SK-N-SH (cell line): ENCODE measurements at regions not wholly inside any gene's neighbourhood (a gene's known extent, or its start where the extent isn't known, plus 50 kb on each side); places are given as distances from the start of the nearest gene placed in this dataset.

Source experiments
- CTCF ChIA-PET: fragments of 300-600, 350-600 bp; formaldehyde crosslinking; extraction: SDS; loops from one replicate; lab custom pipeline; 2021; lab: Yijun Ruan, JAX
- POLR2A ChIA-PET: fragments of 350-600 bp; sonication (Branson Sonifier 250); formaldehyde crosslinking; extraction: SDS; loops from one replicate; lab custom pipeline; 2020; ENCODE audit warnings: antibody characterized with exemption, inconsistent platforms; lab: Yijun Ruan, JAX
- DNase-seq: peaks from one replicate; pipeline ENCODE4 v3.0.0; 2012
- H2AFZ ChIP-seq: fragments of 200-600 bp; sonication (generic); 2 replicates; pipeline ENCODE4 v1.8.1; 2016; ENCODE audit warnings: antibody characterized with exemption, mild to moderate bottlenecking, low read depth
- H3F3A ChIP-seq: fragments of 200-600 bp; sonication (generic); replicated peaks from 2 replicates; pipeline ENCODE3; 2016; ENCODE audit warnings: antibody characterized with exemption, mild to moderate bottlenecking; ENCODE audit not compliant: insufficient read depth
- H3K27ac ChIP-seq, 2 experiments: fragments of 200-500 bp in 1 of 2; fragments of 200-600 bp in 1 of 2; sonication (Bioruptor generic) in 1 of 2; sonication (generic), shearing (Covaris generic) in 1 of 2; 2 replicates each; pipeline versions ENCODE4 v1.5.1 to v1.6.1; 2014 to 2016; ENCODE audit warnings: low read depth in 2 of 2, inconsistent platforms in 1 of 2, low read length in 1 of 2, mild to moderate bottlenecking in 1 of 2, mixed read lengths in 1 of 2
- H3K27me3 ChIP-seq: fragments of 200-600 bp; sonication (generic), shearing (Covaris generic); 2 replicates; pipeline ENCODE4 v1.6.1; 2016; ENCODE audit warnings: mixed run types; ENCODE audit not compliant: insufficient read depth
- H3K36me3 ChIP-seq, 2 experiments: fragments of 200-500 bp in 1 of 2; fragments of 200-600 bp in 1 of 2; sonication (Bioruptor generic) in 1 of 2; sonication (generic) in 1 of 2; replicated peaks in 1 of 2; 2 replicates each; pipeline versions ENCODE3 to v1.5.1; 2014 to 2016; ENCODE audit warnings: low read length in 1 of 2, mild to moderate bottlenecking in 1 of 2; ENCODE audit not compliant: insufficient read depth in 2 of 2, control insufficient read depth in 1 of 2
- H3K4me1 ChIP-seq, 2 experiments: fragments of 200-500 bp in 1 of 2; fragments of 200-600 bp in 1 of 2; sonication (Bioruptor generic) in 1 of 2; sonication (generic), shearing (Covaris generic) in 1 of 2; 2 replicates each; pipeline versions ENCODE4 v1.5.1 to v1.6.1; 2014 to 2016; ENCODE audit warnings: low read depth in 1 of 2, low read length in 1 of 2, mixed run types in 1 of 2; ENCODE audit not compliant: insufficient read depth in 2 of 2, control insufficient read depth in 1 of 2
- H3K4me2 ChIP-seq: fragments of 200-600 bp; sonication (generic), shearing (Covaris generic); 2 replicates; pipeline ENCODE4 v1.6.1; 2017; ENCODE audit warnings: mixed run types
- H3K4me3 ChIP-seq, 2 experiments: fragments of 200-500 bp in 1 of 2; fragments of 200-600 bp in 1 of 2; sonication (Bioruptor generic) in 1 of 2; sonication (generic), shearing (Covaris generic) in 1 of 2; 2 replicates each; pipeline versions ENCODE4 v1.5.1 to v1.8.1; 2014 to 2016; ENCODE audit warnings: low read depth in 2 of 2, inconsistent platforms in 1 of 2, low read length in 1 of 2, mild to moderate bottlenecking in 1 of 2, mixed read lengths in 1 of 2, moderate library complexity in 1 of 2
- H3K79me2 ChIP-seq: fragments of 200-600 bp; sonication (generic); 2 replicates; pipeline ENCODE4 v1.8.1; 2017; ENCODE audit warnings: mild to moderate bottlenecking; ENCODE audit not compliant: insufficient read depth
- H3K9ac ChIP-seq: fragments of 200-600 bp; sonication (generic); 2 replicates; pipeline ENCODE4 v1.6.1; 2017; ENCODE audit warnings: mixed run types
- H3K9me2 ChIP-seq: fragments of 200-600 bp; sonication (generic); 2 replicates; pipeline ENCODE4 v1.6.1; 2017; ENCODE audit warnings: mixed run types
- H3K9me3 ChIP-seq: fragments of 200-600 bp; sonication (generic); 2 replicates; pipeline ENCODE4 v1.6.1; 2017; ENCODE audit warnings: mixed run types, mild to moderate bottlenecking, moderate library complexity
- H4K20me1 ChIP-seq: fragments of 200-600 bp; sonication (generic); 2 replicates; pipeline ENCODE4 v1.6.1; 2017; ENCODE audit warnings: mild to moderate bottlenecking, mixed run types; ENCODE audit not compliant: insufficient read depth
- ELF1 ChIP-seq: IDR thresholded peaks from 2 replicates; pipeline ENCODE4 v1.4.0; 2012
- EZH2phosphoT487 ChIP-seq: fragments of 200-600 bp; sonication (generic); IDR thresholded peaks from 2 replicates; pipeline ENCODE4 v1.6.1; 2017; ENCODE audit warnings: low read depth, mixed run types, mild to moderate bottlenecking, antibody characterized with exemption, moderate library complexity, borderline replicate concordance
- FOXM1 ChIP-seq: IDR thresholded peaks from 2 replicates; pipeline ENCODE4 v1.4.0; 2012; ENCODE audit warnings: low read depth, mild to moderate bottlenecking
- GABPA ChIP-seq: IDR thresholded peaks from 2 replicates; pipeline ENCODE4 v1.4.0; 2012; ENCODE audit warnings: low read depth, mild to moderate bottlenecking
- JUND ChIP-seq: IDR thresholded peaks from 2 replicates; pipeline ENCODE4 v1.4.0; 2012
- MEF2A ChIP-seq: IDR thresholded peaks from 2 replicates; pipeline ENCODE4 v1.4.0; 2012; ENCODE audit warnings: low read depth, borderline replicate concordance
- MXI1 ChIP-seq: IDR thresholded peaks from 2 replicates; pipeline ENCODE4 v1.6.1; 2012; ENCODE audit warnings: mild to moderate bottlenecking, low read depth, low read length, improper control_type of control experiment
- NFIC ChIP-seq: IDR thresholded peaks from 2 replicates; pipeline ENCODE4 v1.4.0; 2012; ENCODE audit warnings: borderline replicate concordance
- NRF1 ChIP-seq: IDR thresholded peaks from 2 replicates; pipeline ENCODE4 v1.6.1; 2012; ENCODE audit warnings: low read depth, mild to moderate bottlenecking, low read length
- POLR2AphosphoS5 ChIP-seq: IDR thresholded peaks from 2 replicates; pipeline ENCODE4 v1.6.1; 2012; ENCODE audit warnings: low read depth, low read length
- RAD21 ChIP-seq: IDR thresholded peaks from 2 replicates; pipeline ENCODE4 v1.6.1; 2012; ENCODE audit warnings: mild to moderate bottlenecking, low read length
- RCOR1 ChIP-seq: fragments of 150-350 bp; IDR thresholded peaks from 2 replicates; pipeline ENCODE4 v1.6.1; 2017; ENCODE audit warnings: antibody characterized with exemption, low read length
- RFX5 ChIP-seq: IDR thresholded peaks from 2 replicates; pipeline ENCODE4 v1.6.1; 2012; ENCODE audit warnings: mild to moderate bottlenecking, improper control_type of control experiment, low read length
- SMC3 ChIP-seq: IDR thresholded peaks from 2 replicates; pipeline ENCODE4 v1.6.1; 2012; ENCODE audit warnings: low read depth, low read length, improper control_type of control experiment
- TAF1 ChIP-seq: IDR thresholded peaks from 2 replicates; pipeline ENCODE4 v1.6.1; 2012; ENCODE audit warnings: low read depth, mild to moderate bottlenecking, low read length, moderate library complexity, borderline replicate concordance
- TCF12 ChIP-seq: IDR thresholded peaks from 2 replicates; pipeline ENCODE4 v1.4.0; 2012
- TEAD4 ChIP-seq: IDR thresholded peaks from 2 replicates; pipeline ENCODE4 v1.4.0; 2012; ENCODE audit warnings: mild to moderate bottlenecking, borderline replicate concordance; ENCODE audit not compliant: insufficient read depth
- WGBS: methylation state at CpG from one replicate; pipeline ENCODE4 v1.1.6; 2017; ENCODE audit warnings: low lambda C conversion rate; 5-methylcytosine and 5-hydroxymethylcytosine counted together
- TF ChIP-seq, protein P1 (sequence below): IDR thresholded peaks from 2 replicates; pipeline ENCODE4 v1.4.0; 2012; ENCODE audit warnings: low read depth, borderline replicate concordance
- TF ChIP-seq, protein P2 (sequence below): fragments of 150-350 bp; IDR thresholded peaks from 2 replicates; pipeline ENCODE4 v1.6.1; 2017; ENCODE audit warnings: antibody characterized with exemption, low read length, low read depth, borderline replicate concordance
- TF ChIP-seq, protein P3 (sequence below): fragments of 200-600 bp; sonication (generic); IDR thresholded peaks from 2 replicates; pipeline ENCODE4 v1.6.1; 2017; ENCODE audit warnings: antibody characterized with exemption, mild to moderate bottlenecking, moderate library complexity
- TF ChIP-seq, protein P4 (sequence below): IDR thresholded peaks from 2 replicates; pipeline ENCODE4 v1.4.0; 2012; ENCODE audit warnings: low read depth, borderline replicate concordance
- TF ChIP-seq, protein P5 (sequence below): IDR thresholded peaks from 2 replicates; pipeline ENCODE4 v1.4.0; 2012; ENCODE audit warnings: low read depth
- TF ChIP-seq, protein P6 (sequence below): IDR thresholded peaks from 2 replicates; pipeline ENCODE4; 2012

DNA sequence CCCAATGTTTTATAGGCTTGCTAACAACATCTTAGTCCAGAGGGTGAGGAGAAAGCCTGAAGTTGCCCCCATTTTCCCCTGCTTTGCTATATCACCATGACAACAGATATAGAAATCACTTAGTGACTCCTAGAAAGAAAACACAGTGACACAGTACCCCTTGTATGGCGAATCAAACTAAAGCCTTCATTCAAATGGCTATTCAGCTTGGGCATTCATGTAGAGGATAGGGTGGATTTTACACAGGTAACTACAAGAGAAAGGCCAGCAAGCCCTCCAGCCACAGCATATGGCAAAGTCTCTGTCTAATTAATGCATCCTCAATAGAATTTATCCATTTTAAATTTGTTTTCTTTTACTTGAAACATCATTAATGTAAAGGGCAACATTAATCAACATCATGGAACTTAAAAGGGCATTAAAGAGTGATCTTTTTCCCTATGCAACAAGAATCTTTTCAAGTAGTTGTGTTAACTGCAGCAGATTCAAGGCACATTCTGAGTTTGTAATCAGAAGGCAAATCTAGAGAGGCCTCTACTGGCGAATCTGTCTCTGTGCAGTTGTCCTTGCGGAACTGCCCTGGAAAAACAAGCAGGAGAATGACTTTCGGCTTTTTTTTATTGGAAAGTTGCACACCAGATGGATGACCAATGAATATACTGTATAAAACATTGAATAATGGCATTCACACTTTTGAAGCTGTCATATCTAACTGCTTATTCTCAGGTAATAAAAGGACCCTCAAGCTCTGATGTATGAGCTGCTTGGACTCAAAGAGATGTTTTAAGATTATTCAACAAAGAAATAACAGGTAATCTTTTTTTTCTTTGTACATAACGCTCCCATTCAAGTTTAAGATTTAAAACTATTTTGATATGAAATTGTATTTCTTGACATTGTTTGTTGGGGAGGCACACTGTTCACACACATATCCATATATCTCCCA lies 621.7 kb upstream of the AGTR1 start (continued):
- TF ChIP-seq, protein P1, sequence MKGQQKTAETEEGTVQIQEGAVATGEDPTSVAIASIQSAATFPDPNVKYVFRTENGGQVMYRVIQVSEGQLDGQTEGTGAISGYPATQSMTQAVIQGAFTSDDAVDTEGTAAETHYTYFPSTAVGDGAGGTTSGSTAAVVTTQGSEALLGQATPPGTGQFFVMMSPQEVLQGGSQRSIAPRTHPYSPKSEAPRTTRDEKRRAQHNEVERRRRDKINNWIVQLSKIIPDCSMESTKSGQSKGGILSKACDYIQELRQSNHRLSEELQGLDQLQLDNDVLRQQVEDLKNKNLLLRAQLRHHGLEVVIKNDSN, result no peak
- TF ChIP-seq RFX5 (no peak), MXI1 (no peak), TAF1 (no peak), POLR2AphosphoS5 (no peak), NRF1 (no peak), NFIC (no peak), SMC3 (peak; percentile 67), FOXM1 (no peak), ELF1 (no peak), TCF12 (no peak), EZH2phosphoT487 (no peak), TEAD4 (no peak), MEF2A (no peak), JUND (no peak), RCOR1 (no peak)
- TF ChIP-seq, protein P2, sequence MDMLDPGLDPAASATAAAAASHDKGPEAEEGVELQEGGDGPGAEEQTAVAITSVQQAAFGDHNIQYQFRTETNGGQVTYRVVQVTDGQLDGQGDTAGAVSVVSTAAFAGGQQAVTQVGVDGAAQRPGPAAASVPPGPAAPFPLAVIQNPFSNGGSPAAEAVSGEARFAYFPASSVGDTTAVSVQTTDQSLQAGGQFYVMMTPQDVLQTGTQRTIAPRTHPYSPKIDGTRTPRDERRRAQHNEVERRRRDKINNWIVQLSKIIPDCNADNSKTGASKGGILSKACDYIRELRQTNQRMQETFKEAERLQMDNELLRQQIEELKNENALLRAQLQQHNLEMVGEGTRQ, result no peak
- TF ChIP-seq, protein P3, sequence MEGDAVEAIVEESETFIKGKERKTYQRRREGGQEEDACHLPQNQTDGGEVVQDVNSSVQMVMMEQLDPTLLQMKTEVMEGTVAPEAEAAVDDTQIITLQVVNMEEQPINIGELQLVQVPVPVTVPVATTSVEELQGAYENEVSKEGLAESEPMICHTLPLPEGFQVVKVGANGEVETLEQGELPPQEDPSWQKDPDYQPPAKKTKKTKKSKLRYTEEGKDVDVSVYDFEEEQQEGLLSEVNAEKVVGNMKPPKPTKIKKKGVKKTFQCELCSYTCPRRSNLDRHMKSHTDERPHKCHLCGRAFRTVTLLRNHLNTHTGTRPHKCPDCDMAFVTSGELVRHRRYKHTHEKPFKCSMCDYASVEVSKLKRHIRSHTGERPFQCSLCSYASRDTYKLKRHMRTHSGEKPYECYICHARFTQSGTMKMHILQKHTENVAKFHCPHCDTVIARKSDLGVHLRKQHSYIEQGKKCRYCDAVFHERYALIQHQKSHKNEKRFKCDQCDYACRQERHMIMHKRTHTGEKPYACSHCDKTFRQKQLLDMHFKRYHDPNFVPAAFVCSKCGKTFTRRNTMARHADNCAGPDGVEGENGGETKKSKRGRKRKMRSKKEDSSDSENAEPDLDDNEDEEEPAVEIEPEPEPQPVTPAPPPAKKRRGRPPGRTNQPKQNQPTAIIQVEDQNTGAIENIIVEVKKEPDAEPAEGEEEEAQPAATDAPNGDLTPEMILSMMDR, result peak; percentile 88

DNA sequence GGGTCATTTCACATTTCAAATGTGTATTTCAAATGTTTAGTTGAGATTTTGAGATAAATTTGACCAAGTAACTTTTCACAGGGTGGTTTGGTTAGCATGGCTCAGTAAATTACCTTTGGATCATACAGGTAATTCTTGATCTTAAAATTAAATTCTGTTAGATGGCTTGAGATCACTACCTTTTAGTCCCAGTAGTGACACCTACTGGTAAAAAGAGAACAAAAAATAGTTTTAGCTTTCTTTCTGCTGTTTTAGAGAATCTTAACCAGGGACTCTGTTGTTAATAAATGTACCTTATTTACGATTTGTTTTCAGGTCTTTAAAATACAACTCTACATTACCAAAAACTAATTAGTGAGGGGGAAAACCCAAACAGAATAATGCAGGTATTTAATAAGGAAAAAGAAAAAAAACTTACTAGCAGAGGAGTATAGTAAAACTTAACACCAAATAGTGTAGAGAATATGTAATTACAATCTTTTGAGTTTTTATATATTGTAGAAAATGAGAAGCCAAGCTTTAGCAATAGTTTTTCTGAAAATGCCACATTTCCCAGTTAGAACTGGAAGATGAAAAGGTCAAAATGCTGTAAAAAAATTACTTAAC lies 620.3 kb upstream of the AGTR1 start:
- H3K27ac ChIP-seq, result no peak overlapping the region
- no peaks in the 10 kb centered on the region for H3K27me3 ChIP-seq
- H3K79me2 ChIP-seq, result no peaks in the 10 kb centered on the region
- ChIA-PET POLR2A (no interaction called here), CTCF (interaction anchor here (0.6 to 4.0 kb wide), 38 partner anchors 9 to 960 kb away, joined by 3 to 35 read pairs (median 3); no protein-coding TSS in a partner anchor)
- no peaks in the 10 kb centered on the region for H3F3A ChIP-seq
- no peak overlapping the region for H2AFZ ChIP-seq
- H3K4me3 ChIP-seq, result peak overlapping the region in 1 of 2 experiments; percentile 11; a peak in 1 of 4 replicates
- H3K4me1 ChIP-seq, result peaks cover 0 to 10% of the 10 kb centered on the region in 2 experiments; a peak in 2 of 4 replicates
- H3K9me3 ChIP-seq, result no peaks in the 10 kb centered on the region
- WGBS, result 0% methylated on average over 1 of the region's 1 CpG
- H3K36me3 ChIP-seq, result no peaks in the 10 kb centered on the region
- no peak overlapping the region for H3K9ac ChIP-seq
- DNase-seq, result no peak
- H3K9me2 ChIP-seq, result no peaks in the 10 kb centered on the region
- no peak overlapping the region for H3K4me2 ChIP-seq
- no peaks in the 10 kb centered on the region for H4K20me1 ChIP-seq
- no peak for TF ChIP-seq GABPA
- peak; percentile 56 for TF ChIP-seq RAD21
- TF ChIP-seq EZH2phosphoT487, result no peak
- TF ChIP-seq, protein P4, sequence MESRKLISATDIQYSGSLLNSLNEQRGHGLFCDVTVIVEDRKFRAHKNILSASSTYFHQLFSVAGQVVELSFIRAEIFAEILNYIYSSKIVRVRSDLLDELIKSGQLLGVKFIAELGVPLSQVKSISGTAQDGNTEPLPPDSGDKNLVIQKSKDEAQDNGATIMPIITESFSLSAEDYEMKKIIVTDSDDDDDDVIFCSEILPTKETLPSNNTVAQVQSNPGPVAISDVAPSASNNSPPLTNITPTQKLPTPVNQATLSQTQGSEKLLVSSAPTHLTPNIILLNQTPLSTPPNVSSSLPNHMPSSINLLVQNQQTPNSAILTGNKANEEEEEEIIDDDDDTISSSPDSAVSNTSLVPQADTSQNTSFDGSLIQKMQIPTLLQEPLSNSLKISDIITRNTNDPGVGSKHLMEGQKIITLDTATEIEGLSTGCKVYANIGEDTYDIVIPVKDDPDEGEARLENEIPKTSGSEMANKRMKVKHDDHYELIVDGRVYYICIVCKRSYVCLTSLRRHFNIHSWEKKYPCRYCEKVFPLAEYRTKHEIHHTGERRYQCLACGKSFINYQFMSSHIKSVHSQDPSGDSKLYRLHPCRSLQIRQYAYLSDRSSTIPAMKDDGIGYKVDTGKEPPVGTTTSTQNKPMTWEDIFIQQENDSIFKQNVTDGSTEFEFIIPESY, result no peak
- TF ChIP-seq, protein P5, sequence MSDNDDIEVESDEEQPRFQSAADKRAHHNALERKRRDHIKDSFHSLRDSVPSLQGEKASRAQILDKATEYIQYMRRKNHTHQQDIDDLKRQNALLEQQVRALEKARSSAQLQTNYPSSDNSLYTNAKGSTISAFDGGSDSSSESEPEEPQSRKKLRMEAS, result no peak
- peak; percentile 24; the same call in 1 of the 2 replicates for TF ChIP-seq SMC3
- TF ChIP-seq, protein P6, sequence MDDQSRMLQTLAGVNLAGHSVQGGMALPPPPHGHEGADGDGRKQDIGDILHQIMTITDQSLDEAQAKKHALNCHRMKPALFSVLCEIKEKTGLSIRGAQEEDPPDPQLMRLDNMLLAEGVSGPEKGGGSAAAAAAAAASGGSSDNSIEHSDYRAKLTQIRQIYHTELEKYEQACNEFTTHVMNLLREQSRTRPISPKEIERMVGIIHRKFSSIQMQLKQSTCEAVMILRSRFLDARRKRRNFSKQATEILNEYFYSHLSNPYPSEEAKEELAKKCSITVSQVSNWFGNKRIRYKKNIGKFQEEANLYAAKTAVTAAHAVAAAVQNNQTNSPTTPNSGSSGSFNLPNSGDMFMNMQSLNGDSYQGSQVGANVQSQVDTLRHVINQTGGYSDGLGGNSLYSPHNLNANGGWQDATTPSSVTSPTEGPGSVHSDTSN, result no peak
- no peak for TF ChIP-seq NRF1
